Anterior cingulate cortex (tissue), 58 donors: ENCODE measurements at regions not wholly inside any gene's neighbourhood (a gene's known extent, or its start where the extent isn't known, plus 50 kb on each side); places are given as distances from the start of the nearest gene placed in this dataset.
"Not testable (repeated sequence)": the region's sequence is repeated elsewhere in the genome, so short reads cannot be mapped to it uniquely, and the experiment has no call there.

Experiments used
- DNase-seq, 58 donors: peaks; one replicate each; lab custom pipeline; 2025; lab: John Stamatoyannopoulos, UW

GRCh38 chr3:181969925-181970324 is 258.2 kb downstream of the SOX2 start:
- no peak for DNase-seq

- DNase-seq, result no peak
Observed at GRCh38 chr3:181971424-181971823, 259.7 kb downstream of the SOX2 start.

GRCh38 chr3:181974198-181974597 is 262.5 kb downstream of the SOX2 start:
- no peak for DNase-seq

GRCh38 chr3:181976526-181976925 is 264.8 kb downstream of the SOX2 start:
- DNase-seq, result no peak

GRCh38 chr3:181985386-181985785 is 273.7 kb downstream of the SOX2 start:
- no peak for DNase-seq

GRCh38 chr3:181987736-181988135 is 276.0 kb downstream of the SOX2 start:
- DNase-seq, result no peak

GRCh38 chr3:181998828-181999227 is 287.1 kb downstream of the SOX2 start:
- DNase-seq, result no peak

GRCh38 chr3:181999314-181999713 is 287.6 kb downstream of the SOX2 start:
- DNase-seq, result no peak

- no peak for DNase-seq
Observed at GRCh38 chr3:182000447-182000846, 288.7 kb downstream of the SOX2 start.

GRCh38 chr3:182005219-182005618 is 293.5 kb downstream of the SOX2 start:
- no peak for DNase-seq

GRCh38 chr3:182005701-182006100 is 294.0 kb downstream of the SOX2 start:
- DNase-seq, result no peak

- no peak for DNase-seq
Observed at GRCh38 chr3:182006431-182006830, 294.7 kb downstream of the SOX2 start.

GRCh38 chr3:182007441-182007840 is 295.7 kb downstream of the SOX2 start:
- DNase-seq, result no peak

- no peak for DNase-seq
Observed at GRCh38 chr3:182018361-182018760, 306.6 kb downstream of the SOX2 start.

GRCh38 chr3:182019926-182020325 is 308.2 kb downstream of the SOX2 start:
- DNase-seq, result no peak

GRCh38 chr3:182023843-182024242 is 312.1 kb downstream of the SOX2 start:
- DNase-seq, result no peak

GRCh38 chr3:182027366-182027765 is 315.6 kb downstream of the SOX2 start:
- no peak for DNase-seq

GRCh38 chr3:182028081-182028480 is 316.4 kb downstream of the SOX2 start:
- DNase-seq, result no peak

- not testable (repeated sequence) for DNase-seq
Observed at GRCh38 chr3:182034231-182034630, 322.5 kb downstream of the SOX2 start.

- DNase-seq, result no peak
Observed at GRCh38 chr3:182035324-182035723, 323.6 kb downstream of the SOX2 start.

- DNase-seq, result no peak
Observed at GRCh38 chr3:182036382-182036781, 324.7 kb downstream of the SOX2 start.

GRCh38 chr3:182041668-182042291 is 330.1 kb downstream of the SOX2 start:
- DNase-seq, result no peak

GRCh38 chr3:182045736-182046135 is 334.0 kb downstream of the SOX2 start:
- DNase-seq, result peak in 1 of 58 donors; percentile 2
